H1 (cell line): ENCODE measurements at regions not wholly inside any gene's neighbourhood (a gene's known extent, or its start where the extent isn't known, plus 50 kb on each side); places are given as distances from the start of the nearest gene placed in this dataset.

ENCODE experiments used
- CTCF ChIA-PET: fragments of 300-600 bp; sonication (Branson Sonifier 250); formaldehyde crosslinking; loops from one replicate; lab custom pipeline; 2021; ENCODE audit not compliant: partially characterized antibody; lab: Charles Lee
- POLR2A ChIA-PET: fragments of 300-600 bp; sonication (Branson Sonifier 250); formaldehyde crosslinking; loops from one replicate; lab custom pipeline; 2021; ENCODE audit warnings: inconsistent platforms; ENCODE audit not compliant: partially characterized antibody; lab: Charles Lee
- DNase-seq, 2 experiments: peaks; one replicate each; pipeline versions ENCODE4 v3.0.0 to v3.0.0-alpha.2; 2010 to 2022; ENCODE audit warnings: low spot score in 2 of 2, low read depth in 1 of 2, mixed read lengths in 1 of 2
- FAIRE-seq: peaks from 2 replicates; lab custom pipeline; 2011; peaks lifted over from hg19 to GRCh38; lab: Jason Lieb, UNC
- H2AFZ ChIP-seq: 2 replicates; pipeline ENCODE4 v1.8.1; 2012; ENCODE audit warnings: low read length, inconsistent platforms
- H2AK5ac ChIP-seq: 2 replicates; pipeline ENCODE4 v1.6.1; 2013; ENCODE audit warnings: low read depth, low read length
- H2BK120ac ChIP-seq: replicated peaks from 2 replicates; pipeline ENCODE3; 2013; ENCODE audit warnings: low read depth, low read length, inconsistent platforms
- H2BK12ac ChIP-seq: 2 replicates; pipeline ENCODE4 v1.6.1; 2013; ENCODE audit warnings: low read depth, low read length
- H2BK15ac ChIP-seq: 2 replicates; pipeline ENCODE4 v1.6.1; 2013; ENCODE audit warnings: low read length
- H2BK20ac ChIP-seq: 2 replicates; pipeline ENCODE4 v1.6.1; 2013; ENCODE audit warnings: low read length
- H2BK5ac ChIP-seq: 2 replicates; pipeline ENCODE4 v1.6.1; 2013; ENCODE audit warnings: low read depth, low read length
- H3K14ac ChIP-seq: 2 replicates; pipeline ENCODE4 v1.6.1; 2013; ENCODE audit warnings: inconsistent platforms; ENCODE audit not compliant: insufficient read length
- H3K18ac ChIP-seq: 2 replicates; pipeline ENCODE4 v1.6.1; 2013; ENCODE audit warnings: low read length; ENCODE audit errors: extremely low read depth
- H3K23ac ChIP-seq: 2 replicates; pipeline ENCODE4 v1.6.1; 2013; ENCODE audit warnings: inconsistent platforms; ENCODE audit not compliant: insufficient read length
- H3K23me2 ChIP-seq: 2 replicates; pipeline ENCODE4 v1.6.1; 2013; ENCODE audit warnings: low read depth, low read length
- H3K27ac ChIP-seq: 2 replicates; pipeline ENCODE4 v1.6.1; 2011; ENCODE audit warnings: low read depth, low read length, inconsistent platforms
- H3K27me3 ChIP-seq, 4 experiments: replicated peaks in 1 of 4; 1 replicate in 1 of 4; 2 replicates in 3 of 4; pipeline versions ENCODE4 v1.6.1 to v1.8.1; 2011 to 2013; ENCODE audit warnings: low read length in 3 of 4, mild to moderate bottlenecking in 3 of 4, inconsistent platforms in 2 of 4, mixed read lengths in 2 of 4, moderate library complexity in 1 of 4; ENCODE audit not compliant: control insufficient read depth in 3 of 4, insufficient read depth in 3 of 4; ENCODE audit errors: extremely low read depth in 1 of 4
- H3K36me3 ChIP-seq, 4 experiments: 2 replicates each; pipeline versions ENCODE4 v1.6.1 to v1.8.1; 2011 to 2013; ENCODE audit warnings: mild to moderate bottlenecking in 4 of 4, low read length in 3 of 4, moderate library complexity in 2 of 4, control low read depth in 1 of 4, inconsistent platforms in 1 of 4; ENCODE audit not compliant: insufficient read depth in 4 of 4, control insufficient read depth in 2 of 4
- H3K4ac ChIP-seq: replicated peaks from 2 replicates; pipeline ENCODE3; 2013; ENCODE audit warnings: low read length, low read depth, mixed read lengths, inconsistent platforms; ENCODE audit not compliant: insufficient read length
- H3K4me1 ChIP-seq, 4 experiments: replicated peaks in 1 of 4; 1 replicate in 1 of 4; 2 replicates in 3 of 4; pipeline versions ENCODE4 v1.6.1 to v1.8.1; 2011 to 2013; ENCODE audit warnings: low read length in 3 of 4, inconsistent platforms in 2 of 4, mixed read lengths in 1 of 4; ENCODE audit not compliant: insufficient read depth in 4 of 4, control insufficient read depth in 3 of 4
- H3K4me2 ChIP-seq, 2 experiments: 2 replicates each; pipeline versions ENCODE4 v1.6.1 to v1.8.1; 2011 to 2013; ENCODE audit warnings: low read depth in 2 of 2, low read length in 2 of 2, control low read depth in 1 of 2, inconsistent platforms in 1 of 2, mild to moderate bottlenecking in 1 of 2; ENCODE audit not compliant: insufficient read depth in 1 of 2
- H3K4me3 ChIP-seq, 4 experiments: fragments of 200-600, 300-600 bp in 1 of 4; sonication (generic), shearing (Covaris generic), sonication (Bioruptor Twin) in 1 of 4; 2 replicates each; pipeline versions ENCODE4 v1.5.1 to v1.8.1; 2011 to 2016; ENCODE audit warnings: low read length in 4 of 4, low read depth in 3 of 4, control low read depth in 2 of 4, inconsistent platforms in 2 of 4, mild to moderate bottlenecking in 2 of 4, mixed read lengths in 1 of 4, moderate library complexity in 1 of 4; ENCODE audit not compliant: insufficient read depth in 2 of 4; ENCODE audit errors: extremely low read depth in 1 of 4
- H3K56ac ChIP-seq: replicated peaks from 2 replicates; pipeline ENCODE3; 2013; ENCODE audit warnings: low read depth, mild to moderate bottlenecking, mixed read lengths, low read length, inconsistent platforms; ENCODE audit not compliant: insufficient read length
- H3K79me1 ChIP-seq: 2 replicates; pipeline ENCODE4 v1.6.1; 2013; ENCODE audit warnings: low read depth, low read length, control low read depth
- H3K79me2 ChIP-seq, 2 experiments: 2 replicates each; pipeline versions ENCODE4 v1.6.1 to v1.8.1; 2012 to 2013; ENCODE audit warnings: low read length in 2 of 2, mild to moderate bottlenecking in 2 of 2, inconsistent platforms in 1 of 2; ENCODE audit not compliant: insufficient read depth in 2 of 2, control insufficient read depth in 1 of 2
- H3K9ac ChIP-seq, 4 experiments: replicated peaks in 1 of 4; 1 replicate in 1 of 4; 2 replicates in 3 of 4; pipeline versions ENCODE4 v1.6.1 to v1.8.1; 2011 to 2013; ENCODE audit warnings: low read depth in 3 of 4, low read length in 3 of 4, control low read depth in 2 of 4, mild to moderate bottlenecking in 2 of 4, moderate library complexity in 2 of 4, inconsistent platforms in 1 of 4; ENCODE audit errors: extremely low read depth in 1 of 4
- H3K9me3 ChIP-seq, 2 experiments: 2 replicates each; pipeline versions ENCODE4 v1.6.1 to v1.8.1; 2012 to 2013; ENCODE audit warnings: mild to moderate bottlenecking in 2 of 2, moderate library complexity in 2 of 2, control low read depth in 1 of 2, inconsistent platforms in 1 of 2, low read depth in 1 of 2, low read length in 1 of 2, mixed read lengths in 1 of 2; ENCODE audit not compliant: insufficient read depth in 2 of 2
- H4K20me1 ChIP-seq, 2 experiments: replicated peaks in 1 of 2; 2 replicates each; pipeline versions ENCODE3 to v1.8.1; 2011 to 2013; ENCODE audit warnings: inconsistent platforms in 2 of 2, low read length in 2 of 2, mild to moderate bottlenecking in 1 of 2; ENCODE audit not compliant: insufficient read depth in 2 of 2, control insufficient read depth in 1 of 2
- H4K5ac ChIP-seq: 2 replicates; pipeline ENCODE4 v1.6.1; 2013; ENCODE audit warnings: low read length, low read depth, mixed read lengths, inconsistent platforms; ENCODE audit not compliant: insufficient read length
- H4K8ac ChIP-seq: 2 replicates; pipeline ENCODE4 v1.8.0; 2013; ENCODE audit warnings: mild to moderate bottlenecking, moderate library complexity, low read length, inconsistent platforms; ENCODE audit not compliant: insufficient read depth; ENCODE audit errors: extremely low read depth
- H4K91ac ChIP-seq: replicated peaks from 2 replicates; pipeline ENCODE3; 2013; ENCODE audit warnings: low read length, mixed read lengths, inconsistent platforms; ENCODE audit not compliant: insufficient read length
- BCL11A ChIP-seq, 2 experiments: IDR thresholded peaks; one replicate each; pipeline ENCODE4 v1.6.1; 2011; ENCODE audit warnings: low read depth in 2 of 2, low read length in 2 of 2, mild to moderate bottlenecking in 2 of 2
- RAD21 ChIP-seq, 2 experiments: IDR thresholded peaks in 1 of 2; conservative IDR thresholded peaks in 1 of 2; 2 replicates each; pipeline ENCODE4 v1.6.1; 2011; ENCODE audit warnings: low read depth in 2 of 2, low read length in 2 of 2, improper control_type of control experiment in 1 of 2, inconsistent platforms in 1 of 2, mild to moderate bottlenecking in 1 of 2, moderate library complexity in 1 of 2
- SP1 ChIP-seq: IDR thresholded peaks from 2 replicates; pipeline ENCODE4 v1.6.1; 2011; ENCODE audit warnings: low read depth, low read length
- WGBS, 2 experiments: shearing (Covaris generic) in 1 of 2; methylation state at CpG; one replicate each; pipeline versions ENCODE4 v1.1.6 to v1.1.7; 2013 to 2015; ENCODE audit warnings: low lambda C conversion rate in 2 of 2, mixed read lengths in 2 of 2, inconsistent platforms in 1 of 2, low coverage in 1 of 2, missing lambda C conversion rate in 1 of 2; ENCODE audit not compliant: insufficient replicate concordance in 2 of 2, insufficient coverage in 1 of 2, insufficient read length in 1 of 2; ENCODE audit errors: extremely low coverage in 1 of 2, missing lambda C conversion rate in 1 of 2; 5-methylcytosine and 5-hydroxymethylcytosine counted together
- TF ChIP-seq, protein P1 (sequence below): IDR thresholded peaks from 2 replicates; pipeline ENCODE4 v1.6.1; 2011; ENCODE audit warnings: low read length, improper control_type of control experiment
- TF ChIP-seq, protein P2 (sequence below), 3 experiments: IDR thresholded peaks; 1 replicate in 2 of 3; 2 replicates in 1 of 3; pipeline versions ENCODE4 v1.5.1 to v1.6.1; 2011; ENCODE audit warnings: low read length in 3 of 3, mild to moderate bottlenecking in 3 of 3, inconsistent platforms in 2 of 3, low read depth in 1 of 3, moderate library complexity in 1 of 3; ENCODE audit not compliant: insufficient read depth in 1 of 3; ENCODE audit errors: control extremely low read depth in 1 of 3

DNA sequence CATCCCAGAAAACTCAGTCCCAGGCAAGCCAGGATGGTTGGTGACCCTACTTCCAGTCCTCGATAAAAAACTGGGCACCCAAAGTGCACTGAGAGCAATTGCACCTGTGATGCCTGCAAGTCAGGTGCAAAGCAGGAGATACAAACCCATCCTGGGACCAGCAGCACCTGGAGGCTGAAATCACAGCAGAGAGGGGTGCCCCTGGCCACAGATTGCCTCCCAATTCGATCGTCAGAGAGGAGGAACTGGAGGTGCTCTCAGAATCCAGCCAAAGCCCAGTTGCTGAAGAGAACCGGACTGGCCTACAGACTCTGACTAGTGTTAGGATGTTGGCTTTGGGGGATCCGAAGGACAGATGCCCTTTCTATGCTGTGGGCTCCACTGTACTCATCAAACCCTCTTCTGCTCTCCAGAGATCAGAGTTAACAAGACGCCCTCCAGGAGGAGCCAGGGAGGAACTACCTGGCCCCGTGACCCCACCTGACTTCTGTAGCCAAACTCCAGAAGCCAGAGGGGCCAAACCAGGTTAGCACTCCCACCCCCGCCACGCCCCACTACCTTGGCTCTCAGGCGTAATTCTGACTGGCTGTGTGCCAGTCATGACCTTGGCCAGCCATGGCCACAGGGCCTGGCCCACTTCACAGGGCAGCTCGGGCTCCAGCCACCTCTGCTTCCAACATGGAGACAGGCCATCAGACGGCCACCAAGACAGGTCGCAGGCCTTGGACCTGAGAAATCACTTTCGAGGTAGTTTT lies 284.5 kb upstream of the RTL1 start:
- H3K4me3 ChIP-seq: no peak overlapping the region
- no peak overlapping the region for H3K4ac ChIP-seq
- WGBS, 2 experiments: 82% methylated on average over 13 of the region's 14 CpGs; no CpG with 5 or more reads in 1 of the 2 experiments
- no peaks in the 10 kb centered on the region for H4K20me1 ChIP-seq
- no peak for DNase-seq
- no peak overlapping the region for H3K4me2 ChIP-seq
- no peak overlapping the region for H3K56ac ChIP-seq
- H3K23ac ChIP-seq: no peak overlapping the region
- no peak overlapping the region for H2BK20ac ChIP-seq
- no peak for FAIRE-seq
- H4K8ac ChIP-seq: no peak overlapping the region; the same call in 1 of the 2 replicates
- no peak overlapping the region for H3K18ac ChIP-seq
- no peaks in the 10 kb centered on the region for H3K79me1 ChIP-seq
- H4K5ac ChIP-seq: no peak overlapping the region
- no peak overlapping the region for H4K91ac ChIP-seq
- no peak overlapping the region for H2BK120ac ChIP-seq
- no peaks in the 10 kb centered on the region for H3K79me2 ChIP-seq
- POLR2A ChIA-PET: no interaction called here
- peaks cover 11% of the 10 kb centered on the region; the same call in 1 of the 2 replicates for H3K23me2 ChIP-seq
- H2AFZ ChIP-seq: no peak overlapping the region
- H3K14ac ChIP-seq: no peak overlapping the region
- H3K36me3 ChIP-seq: no peaks in the 10 kb centered on the region
- CTCF ChIA-PET: interaction anchor here (0.9 kb wide), 2 partner anchors 8 to 48 kb away, joined by 3 read pairs; no protein-coding TSS in a partner anchor
- H3K27me3 ChIP-seq: peaks cover 0 to 3% (median 0%) of the 10 kb centered on the region in 4 experiments; a peak in 3 of 7 replicates
- H3K9me3 ChIP-seq: no peaks in the 10 kb centered on the region
- no peak overlapping the region for H3K9ac ChIP-seq
- H2BK5ac ChIP-seq: no peak overlapping the region
- no peak overlapping the region for H3K27ac ChIP-seq
- no peak overlapping the region for H2BK12ac ChIP-seq
- H2BK15ac ChIP-seq: no peak overlapping the region
- H2AK5ac ChIP-seq: no peak overlapping the region
- TF ChIP-seq BCL11A (IDR thresholded peaks at IDR 0.05; ENCODE audit: low read depth in 2 of 2, low read length in 2 of 2) (no peak), SP1 (no peak), RAD21 (IDR thresholded peaks at IDR 0.05 in 1 of 2, conservative IDR thresholded peaks at IDR 0.05 in 1 of 2; ENCODE audit: low read depth in 2 of 2, low read length in 2 of 2) (peak in 1 of 2 experiments; percentile 39; a peak in 3 of 4 replicates)
- TF ChIP-seq, protein P1, sequence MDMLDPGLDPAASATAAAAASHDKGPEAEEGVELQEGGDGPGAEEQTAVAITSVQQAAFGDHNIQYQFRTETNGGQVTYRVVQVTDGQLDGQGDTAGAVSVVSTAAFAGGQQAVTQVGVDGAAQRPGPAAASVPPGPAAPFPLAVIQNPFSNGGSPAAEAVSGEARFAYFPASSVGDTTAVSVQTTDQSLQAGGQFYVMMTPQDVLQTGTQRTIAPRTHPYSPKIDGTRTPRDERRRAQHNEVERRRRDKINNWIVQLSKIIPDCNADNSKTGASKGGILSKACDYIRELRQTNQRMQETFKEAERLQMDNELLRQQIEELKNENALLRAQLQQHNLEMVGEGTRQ: no peak
- TF ChIP-seq, protein P2, sequence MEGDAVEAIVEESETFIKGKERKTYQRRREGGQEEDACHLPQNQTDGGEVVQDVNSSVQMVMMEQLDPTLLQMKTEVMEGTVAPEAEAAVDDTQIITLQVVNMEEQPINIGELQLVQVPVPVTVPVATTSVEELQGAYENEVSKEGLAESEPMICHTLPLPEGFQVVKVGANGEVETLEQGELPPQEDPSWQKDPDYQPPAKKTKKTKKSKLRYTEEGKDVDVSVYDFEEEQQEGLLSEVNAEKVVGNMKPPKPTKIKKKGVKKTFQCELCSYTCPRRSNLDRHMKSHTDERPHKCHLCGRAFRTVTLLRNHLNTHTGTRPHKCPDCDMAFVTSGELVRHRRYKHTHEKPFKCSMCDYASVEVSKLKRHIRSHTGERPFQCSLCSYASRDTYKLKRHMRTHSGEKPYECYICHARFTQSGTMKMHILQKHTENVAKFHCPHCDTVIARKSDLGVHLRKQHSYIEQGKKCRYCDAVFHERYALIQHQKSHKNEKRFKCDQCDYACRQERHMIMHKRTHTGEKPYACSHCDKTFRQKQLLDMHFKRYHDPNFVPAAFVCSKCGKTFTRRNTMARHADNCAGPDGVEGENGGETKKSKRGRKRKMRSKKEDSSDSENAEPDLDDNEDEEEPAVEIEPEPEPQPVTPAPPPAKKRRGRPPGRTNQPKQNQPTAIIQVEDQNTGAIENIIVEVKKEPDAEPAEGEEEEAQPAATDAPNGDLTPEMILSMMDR (IDR thresholded peaks at IDR 0.05; ENCODE audit: control extremely low read depth in 1 of 3, insufficient read depth in 1 of 3, low read depth in 1 of 3, low read length in 3 of 3): peak in 2 of 3 experiments; percentile 17 to 27; a peak in 2 of 4 replicates
- H3K4me1 ChIP-seq: peaks cover 0 to 5% (median 4%) of the 10 kb centered on the region in 4 experiments; a peak in 4 of 7 replicates
